SK-N-SH (cell line): ENCODE measurements at regions not wholly inside any gene's neighbourhood (a gene's known extent, or its start where the extent isn't known, plus 50 kb on each side); places are given as distances from the start of the nearest gene placed in this dataset.

Experiments
- CTCF ChIA-PET: fragments of 300-600, 350-600 bp; formaldehyde crosslinking; extraction: SDS; loops from one replicate; lab custom pipeline; 2021; lab: Yijun Ruan, JAX
- POLR2A ChIA-PET: fragments of 350-600 bp; sonication (Branson Sonifier 250); formaldehyde crosslinking; extraction: SDS; loops from one replicate; lab custom pipeline; 2020; ENCODE audit warnings: antibody characterized with exemption, inconsistent platforms; lab: Yijun Ruan, JAX
- DNase-seq: peaks from one replicate; pipeline ENCODE4 v3.0.0; 2012
- H2AFZ ChIP-seq: fragments of 200-600 bp; sonication (generic); 2 replicates; pipeline ENCODE4 v1.8.1; 2016; ENCODE audit warnings: antibody characterized with exemption, mild to moderate bottlenecking, low read depth
- H3F3A ChIP-seq: fragments of 200-600 bp; sonication (generic); replicated peaks from 2 replicates; pipeline ENCODE3; 2016; ENCODE audit warnings: antibody characterized with exemption, mild to moderate bottlenecking; ENCODE audit not compliant: insufficient read depth
- H3K27ac ChIP-seq, 2 experiments: fragments of 200-500 bp in 1 of 2; fragments of 200-600 bp in 1 of 2; sonication (Bioruptor generic) in 1 of 2; sonication (generic), shearing (Covaris generic) in 1 of 2; 2 replicates each; pipeline versions ENCODE4 v1.5.1 to v1.6.1; 2014 to 2016; ENCODE audit warnings: low read depth in 2 of 2, inconsistent platforms in 1 of 2, low read length in 1 of 2, mild to moderate bottlenecking in 1 of 2, mixed read lengths in 1 of 2
- H3K27me3 ChIP-seq: fragments of 200-600 bp; sonication (generic), shearing (Covaris generic); 2 replicates; pipeline ENCODE4 v1.6.1; 2016; ENCODE audit warnings: mixed run types; ENCODE audit not compliant: insufficient read depth
- H3K36me3 ChIP-seq, 2 experiments: fragments of 200-500 bp in 1 of 2; fragments of 200-600 bp in 1 of 2; sonication (Bioruptor generic) in 1 of 2; sonication (generic) in 1 of 2; replicated peaks in 1 of 2; 2 replicates each; pipeline versions ENCODE3 to v1.5.1; 2014 to 2016; ENCODE audit warnings: low read length in 1 of 2, mild to moderate bottlenecking in 1 of 2; ENCODE audit not compliant: insufficient read depth in 2 of 2, control insufficient read depth in 1 of 2
- H3K4me1 ChIP-seq, 2 experiments: fragments of 200-500 bp in 1 of 2; fragments of 200-600 bp in 1 of 2; sonication (Bioruptor generic) in 1 of 2; sonication (generic), shearing (Covaris generic) in 1 of 2; 2 replicates each; pipeline versions ENCODE4 v1.5.1 to v1.6.1; 2014 to 2016; ENCODE audit warnings: low read depth in 1 of 2, low read length in 1 of 2, mixed run types in 1 of 2; ENCODE audit not compliant: insufficient read depth in 2 of 2, control insufficient read depth in 1 of 2
- H3K4me2 ChIP-seq: fragments of 200-600 bp; sonication (generic), shearing (Covaris generic); 2 replicates; pipeline ENCODE4 v1.6.1; 2017; ENCODE audit warnings: mixed run types
- H3K4me3 ChIP-seq, 2 experiments: fragments of 200-500 bp in 1 of 2; fragments of 200-600 bp in 1 of 2; sonication (Bioruptor generic) in 1 of 2; sonication (generic), shearing (Covaris generic) in 1 of 2; 2 replicates each; pipeline versions ENCODE4 v1.5.1 to v1.8.1; 2014 to 2016; ENCODE audit warnings: low read depth in 2 of 2, inconsistent platforms in 1 of 2, low read length in 1 of 2, mild to moderate bottlenecking in 1 of 2, mixed read lengths in 1 of 2, moderate library complexity in 1 of 2
- H3K79me2 ChIP-seq: fragments of 200-600 bp; sonication (generic); 2 replicates; pipeline ENCODE4 v1.8.1; 2017; ENCODE audit warnings: mild to moderate bottlenecking; ENCODE audit not compliant: insufficient read depth
- H3K9ac ChIP-seq: fragments of 200-600 bp; sonication (generic); 2 replicates; pipeline ENCODE4 v1.6.1; 2017; ENCODE audit warnings: mixed run types
- H3K9me2 ChIP-seq: fragments of 200-600 bp; sonication (generic); 2 replicates; pipeline ENCODE4 v1.6.1; 2017; ENCODE audit warnings: mixed run types
- H3K9me3 ChIP-seq: fragments of 200-600 bp; sonication (generic); 2 replicates; pipeline ENCODE4 v1.6.1; 2017; ENCODE audit warnings: mixed run types, mild to moderate bottlenecking, moderate library complexity
- H4K20me1 ChIP-seq: fragments of 200-600 bp; sonication (generic); 2 replicates; pipeline ENCODE4 v1.6.1; 2017; ENCODE audit warnings: mild to moderate bottlenecking, mixed run types; ENCODE audit not compliant: insufficient read depth
- CHD2 ChIP-seq: fragments of 150-350 bp; IDR thresholded peaks from 2 replicates; pipeline ENCODE4 v1.6.1; 2018; ENCODE audit warnings: low read length; ENCODE audit not compliant: partially characterized antibody
- EZH2phosphoT487 ChIP-seq: fragments of 200-600 bp; sonication (generic); IDR thresholded peaks from 2 replicates; pipeline ENCODE4 v1.6.1; 2017; ENCODE audit warnings: low read depth, mixed run types, mild to moderate bottlenecking, antibody characterized with exemption, moderate library complexity, borderline replicate concordance
- FOSL2 ChIP-seq: IDR thresholded peaks from 2 replicates; pipeline ENCODE4 v1.4.0; 2012; ENCODE audit warnings: low read depth, mild to moderate bottlenecking, moderate library complexity, borderline replicate concordance
- FOXJ3 ChIP-seq: sonication (generic); formaldehyde crosslinking; IDR thresholded peaks from 2 replicates; pipeline ENCODE4 v1.5.1; 2020; ENCODE audit warnings: mild to moderate bottlenecking, missing genetic modification reagents
- JUND ChIP-seq: IDR thresholded peaks from 2 replicates; pipeline ENCODE4 v1.4.0; 2012
- NRF1 ChIP-seq: IDR thresholded peaks from 2 replicates; pipeline ENCODE4 v1.6.1; 2012; ENCODE audit warnings: low read depth, mild to moderate bottlenecking, low read length
- RAD21 ChIP-seq: IDR thresholded peaks from 2 replicates; pipeline ENCODE4 v1.6.1; 2012; ENCODE audit warnings: mild to moderate bottlenecking, low read length
- RXRA ChIP-seq: IDR thresholded peaks from 2 replicates; pipeline ENCODE4 v1.4.0; 2012; ENCODE audit warnings: low read depth, mild to moderate bottlenecking, borderline replicate concordance
- SIN3A ChIP-seq: IDR thresholded peaks from 2 replicates; pipeline ENCODE4 v1.6.1; 2012; ENCODE audit warnings: low read depth, mild to moderate bottlenecking, low read length, moderate library complexity, borderline replicate concordance
- TEAD4 ChIP-seq: IDR thresholded peaks from 2 replicates; pipeline ENCODE4 v1.4.0; 2012; ENCODE audit warnings: mild to moderate bottlenecking, borderline replicate concordance; ENCODE audit not compliant: insufficient read depth
- YY1 ChIP-seq: IDR thresholded peaks from 2 replicates; pipeline ENCODE4 v1.4.0; 2012; ENCODE audit warnings: low read depth, mild to moderate bottlenecking
- WGBS: methylation state at CpG from one replicate; pipeline ENCODE4 v1.1.6; 2017; ENCODE audit warnings: low lambda C conversion rate; 5-methylcytosine and 5-hydroxymethylcytosine counted together
- TF ChIP-seq, protein P1 (sequence below): IDR thresholded peaks from 2 replicates; pipeline ENCODE4; 2012
- TF ChIP-seq, protein P2 (sequence below): IDR thresholded peaks from 2 replicates; pipeline ENCODE4 v1.4.0; 2012; ENCODE audit warnings: low read depth
- TF ChIP-seq, protein P3 (sequence below): IDR thresholded peaks from 2 replicates; pipeline ENCODE4 v1.4.0; 2012; ENCODE audit warnings: low read depth, borderline replicate concordance
- TF ChIP-seq, protein P4 (sequence below): IDR thresholded peaks from 2 replicates; pipeline ENCODE4 v1.6.1; 2012; ENCODE audit warnings: mild to moderate bottlenecking, low read depth, low read length, moderate library complexity
- TF ChIP-seq, protein P5 (sequence below): IDR thresholded peaks from 2 replicates; pipeline ENCODE4 v1.4.0; 2012; ENCODE audit warnings: low read depth, borderline replicate concordance
- TF ChIP-seq, protein P6 (sequence below): fragments of 150-350 bp; IDR thresholded peaks from 2 replicates; pipeline ENCODE4 v1.6.1; 2017; ENCODE audit warnings: antibody characterized with exemption, low read length, low read depth, borderline replicate concordance
- TF ChIP-seq, protein P7 (sequence below): fragments of 200-600 bp; sonication (generic); IDR thresholded peaks from 2 replicates; pipeline ENCODE4 v1.6.1; 2017; ENCODE audit warnings: antibody characterized with exemption, mild to moderate bottlenecking, moderate library complexity

DNA sequence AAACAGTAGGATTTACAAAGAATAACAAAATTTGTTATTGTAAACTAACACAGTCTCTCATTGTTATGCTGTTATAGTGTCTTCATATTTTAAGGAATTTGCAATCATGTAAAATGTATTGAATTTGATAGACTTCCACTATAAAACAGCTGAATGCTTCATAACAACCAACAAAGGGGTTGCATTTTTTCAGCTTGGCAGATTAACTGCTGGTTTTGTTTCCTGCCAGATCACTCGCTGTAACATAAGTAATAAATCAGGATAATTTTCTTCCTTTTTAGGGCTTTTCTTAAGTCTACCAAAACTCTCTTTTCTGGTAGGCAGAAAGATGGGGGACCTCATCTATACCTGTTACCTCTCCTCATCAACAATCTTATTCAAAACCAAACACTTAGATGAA is 169.8 kb downstream of the SAMD5 start:
- Histone ChIP-seq H3K36me3 (no peaks in the 10 kb centered on the region), H3K27me3 (no peaks in the 10 kb centered on the region), H3K4me3 (no peak overlapping the region), H3K9me2 (no peaks in the 10 kb centered on the region), H3F3A (no peaks in the 10 kb centered on the region), H3K79me2 (no peaks in the 10 kb centered on the region), H3K9ac (no peak overlapping the region), H3K9me3 (no peaks in the 10 kb centered on the region), H3K4me1 (no peaks in the 10 kb centered on the region; a peak in 1 of 4 replicates), H4K20me1 (no peaks in the 10 kb centered on the region), H2AFZ (no peak overlapping the region), H3K4me2 (no peak overlapping the region)
- CTCF ChIA-PET = no interaction called here
- WGBS = 14% methylated on average over 1 of the region's 1 CpG
- POLR2A ChIA-PET = no interaction called here
- no peak for DNase-seq
- TF ChIP-seq RAD21 (no peak), JUND (no peak), FOXJ3 (CRISPR knock-in tag) (no peak), NRF1 (no peak), SIN3A (no peak), CHD2 (no peak), FOSL2 (no peak), EZH2phosphoT487 (no peak), YY1 (no peak), RXRA (no peak), TEAD4 (no peak)
- TF ChIP-seq, protein P1, sequence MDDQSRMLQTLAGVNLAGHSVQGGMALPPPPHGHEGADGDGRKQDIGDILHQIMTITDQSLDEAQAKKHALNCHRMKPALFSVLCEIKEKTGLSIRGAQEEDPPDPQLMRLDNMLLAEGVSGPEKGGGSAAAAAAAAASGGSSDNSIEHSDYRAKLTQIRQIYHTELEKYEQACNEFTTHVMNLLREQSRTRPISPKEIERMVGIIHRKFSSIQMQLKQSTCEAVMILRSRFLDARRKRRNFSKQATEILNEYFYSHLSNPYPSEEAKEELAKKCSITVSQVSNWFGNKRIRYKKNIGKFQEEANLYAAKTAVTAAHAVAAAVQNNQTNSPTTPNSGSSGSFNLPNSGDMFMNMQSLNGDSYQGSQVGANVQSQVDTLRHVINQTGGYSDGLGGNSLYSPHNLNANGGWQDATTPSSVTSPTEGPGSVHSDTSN = no peak
- TF ChIP-seq, protein P2, sequence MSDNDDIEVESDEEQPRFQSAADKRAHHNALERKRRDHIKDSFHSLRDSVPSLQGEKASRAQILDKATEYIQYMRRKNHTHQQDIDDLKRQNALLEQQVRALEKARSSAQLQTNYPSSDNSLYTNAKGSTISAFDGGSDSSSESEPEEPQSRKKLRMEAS = no peak
- TF ChIP-seq, protein P3, sequence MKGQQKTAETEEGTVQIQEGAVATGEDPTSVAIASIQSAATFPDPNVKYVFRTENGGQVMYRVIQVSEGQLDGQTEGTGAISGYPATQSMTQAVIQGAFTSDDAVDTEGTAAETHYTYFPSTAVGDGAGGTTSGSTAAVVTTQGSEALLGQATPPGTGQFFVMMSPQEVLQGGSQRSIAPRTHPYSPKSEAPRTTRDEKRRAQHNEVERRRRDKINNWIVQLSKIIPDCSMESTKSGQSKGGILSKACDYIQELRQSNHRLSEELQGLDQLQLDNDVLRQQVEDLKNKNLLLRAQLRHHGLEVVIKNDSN = no peak
- TF ChIP-seq, protein P4, sequence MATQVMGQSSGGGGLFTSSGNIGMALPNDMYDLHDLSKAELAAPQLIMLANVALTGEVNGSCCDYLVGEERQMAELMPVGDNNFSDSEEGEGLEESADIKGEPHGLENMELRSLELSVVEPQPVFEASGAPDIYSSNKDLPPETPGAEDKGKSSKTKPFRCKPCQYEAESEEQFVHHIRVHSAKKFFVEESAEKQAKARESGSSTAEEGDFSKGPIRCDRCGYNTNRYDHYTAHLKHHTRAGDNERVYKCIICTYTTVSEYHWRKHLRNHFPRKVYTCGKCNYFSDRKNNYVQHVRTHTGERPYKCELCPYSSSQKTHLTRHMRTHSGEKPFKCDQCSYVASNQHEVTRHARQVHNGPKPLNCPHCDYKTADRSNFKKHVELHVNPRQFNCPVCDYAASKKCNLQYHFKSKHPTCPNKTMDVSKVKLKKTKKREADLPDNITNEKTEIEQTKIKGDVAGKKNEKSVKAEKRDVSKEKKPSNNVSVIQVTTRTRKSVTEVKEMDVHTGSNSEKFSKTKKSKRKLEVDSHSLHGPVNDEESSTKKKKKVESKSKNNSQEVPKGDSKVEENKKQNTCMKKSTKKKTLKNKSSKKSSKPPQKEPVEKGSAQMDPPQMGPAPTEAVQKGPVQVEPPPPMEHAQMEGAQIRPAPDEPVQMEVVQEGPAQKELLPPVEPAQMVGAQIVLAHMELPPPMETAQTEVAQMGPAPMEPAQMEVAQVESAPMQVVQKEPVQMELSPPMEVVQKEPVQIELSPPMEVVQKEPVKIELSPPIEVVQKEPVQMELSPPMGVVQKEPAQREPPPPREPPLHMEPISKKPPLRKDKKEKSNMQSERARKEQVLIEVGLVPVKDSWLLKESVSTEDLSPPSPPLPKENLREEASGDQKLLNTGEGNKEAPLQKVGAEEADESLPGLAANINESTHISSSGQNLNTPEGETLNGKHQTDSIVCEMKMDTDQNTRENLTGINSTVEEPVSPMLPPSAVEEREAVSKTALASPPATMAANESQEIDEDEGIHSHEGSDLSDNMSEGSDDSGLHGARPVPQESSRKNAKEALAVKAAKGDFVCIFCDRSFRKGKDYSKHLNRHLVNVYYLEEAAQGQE = no peak
- TF ChIP-seq, protein P5, sequence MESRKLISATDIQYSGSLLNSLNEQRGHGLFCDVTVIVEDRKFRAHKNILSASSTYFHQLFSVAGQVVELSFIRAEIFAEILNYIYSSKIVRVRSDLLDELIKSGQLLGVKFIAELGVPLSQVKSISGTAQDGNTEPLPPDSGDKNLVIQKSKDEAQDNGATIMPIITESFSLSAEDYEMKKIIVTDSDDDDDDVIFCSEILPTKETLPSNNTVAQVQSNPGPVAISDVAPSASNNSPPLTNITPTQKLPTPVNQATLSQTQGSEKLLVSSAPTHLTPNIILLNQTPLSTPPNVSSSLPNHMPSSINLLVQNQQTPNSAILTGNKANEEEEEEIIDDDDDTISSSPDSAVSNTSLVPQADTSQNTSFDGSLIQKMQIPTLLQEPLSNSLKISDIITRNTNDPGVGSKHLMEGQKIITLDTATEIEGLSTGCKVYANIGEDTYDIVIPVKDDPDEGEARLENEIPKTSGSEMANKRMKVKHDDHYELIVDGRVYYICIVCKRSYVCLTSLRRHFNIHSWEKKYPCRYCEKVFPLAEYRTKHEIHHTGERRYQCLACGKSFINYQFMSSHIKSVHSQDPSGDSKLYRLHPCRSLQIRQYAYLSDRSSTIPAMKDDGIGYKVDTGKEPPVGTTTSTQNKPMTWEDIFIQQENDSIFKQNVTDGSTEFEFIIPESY = no peak
- TF ChIP-seq, protein P6, sequence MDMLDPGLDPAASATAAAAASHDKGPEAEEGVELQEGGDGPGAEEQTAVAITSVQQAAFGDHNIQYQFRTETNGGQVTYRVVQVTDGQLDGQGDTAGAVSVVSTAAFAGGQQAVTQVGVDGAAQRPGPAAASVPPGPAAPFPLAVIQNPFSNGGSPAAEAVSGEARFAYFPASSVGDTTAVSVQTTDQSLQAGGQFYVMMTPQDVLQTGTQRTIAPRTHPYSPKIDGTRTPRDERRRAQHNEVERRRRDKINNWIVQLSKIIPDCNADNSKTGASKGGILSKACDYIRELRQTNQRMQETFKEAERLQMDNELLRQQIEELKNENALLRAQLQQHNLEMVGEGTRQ = no peak
- TF ChIP-seq, protein P7, sequence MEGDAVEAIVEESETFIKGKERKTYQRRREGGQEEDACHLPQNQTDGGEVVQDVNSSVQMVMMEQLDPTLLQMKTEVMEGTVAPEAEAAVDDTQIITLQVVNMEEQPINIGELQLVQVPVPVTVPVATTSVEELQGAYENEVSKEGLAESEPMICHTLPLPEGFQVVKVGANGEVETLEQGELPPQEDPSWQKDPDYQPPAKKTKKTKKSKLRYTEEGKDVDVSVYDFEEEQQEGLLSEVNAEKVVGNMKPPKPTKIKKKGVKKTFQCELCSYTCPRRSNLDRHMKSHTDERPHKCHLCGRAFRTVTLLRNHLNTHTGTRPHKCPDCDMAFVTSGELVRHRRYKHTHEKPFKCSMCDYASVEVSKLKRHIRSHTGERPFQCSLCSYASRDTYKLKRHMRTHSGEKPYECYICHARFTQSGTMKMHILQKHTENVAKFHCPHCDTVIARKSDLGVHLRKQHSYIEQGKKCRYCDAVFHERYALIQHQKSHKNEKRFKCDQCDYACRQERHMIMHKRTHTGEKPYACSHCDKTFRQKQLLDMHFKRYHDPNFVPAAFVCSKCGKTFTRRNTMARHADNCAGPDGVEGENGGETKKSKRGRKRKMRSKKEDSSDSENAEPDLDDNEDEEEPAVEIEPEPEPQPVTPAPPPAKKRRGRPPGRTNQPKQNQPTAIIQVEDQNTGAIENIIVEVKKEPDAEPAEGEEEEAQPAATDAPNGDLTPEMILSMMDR = no peak
- TF ChIP-seq, all 33 proteins: peak for 0
- H3K27ac ChIP-seq = no peak overlapping the region
